ENCODE measurements at regions not wholly inside any gene's neighbourhood (a gene's known extent, or its start where the extent isn't known, plus 50 kb on each side); places are given as distances from the start of the nearest gene placed in this dataset.

- H3K4me1 Mint-ChIP-seq (ENCODE audit: low read depth), result no peaks in the 10 kb centered on the region
Observed at GRCh38 chr11:119878990-119879389, 150.0 kb upstream of the NECTIN1 start.

DNA sequence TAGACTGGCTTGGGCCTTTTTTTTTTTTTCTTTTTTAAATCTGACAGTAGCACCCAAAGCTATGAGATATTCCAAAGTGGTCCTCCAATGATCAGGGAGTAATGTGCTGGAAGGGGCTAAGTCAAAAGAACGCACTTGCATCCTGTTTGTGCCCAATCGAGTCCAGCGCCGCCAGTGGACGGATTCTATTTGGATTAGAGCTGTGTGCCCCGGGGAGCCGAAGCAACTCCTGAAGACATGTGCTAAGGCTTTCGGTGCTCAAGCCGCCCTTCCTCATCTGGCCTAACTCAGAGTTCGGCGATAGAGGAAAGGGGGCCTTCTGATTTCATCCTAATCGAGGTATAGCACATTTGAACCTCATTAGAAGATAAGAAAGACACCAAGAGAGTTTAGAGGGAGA, 147.8 kb upstream of the NECTIN1 start:
- no peak for ATAC-seq (ENCODE audit: poor library complexity)
- intact Hi-C loops (cut with DNase I, micrococcal nuclease), result no loop called here
- Histone ChIP-seq H3K36me3 (ENCODE audit: insufficient read depth, low read length) (no peaks in the 10 kb centered on the region), H3K4me1 (ENCODE audit: insufficient read depth, low read length) (no peaks in the 10 kb centered on the region), H3K27ac (ENCODE audit: low read depth in 1 of 2, low read length in 2 of 2) (no peak overlapping the region), H3K27me3 (ENCODE audit: control insufficient read depth in 1 of 2, insufficient read depth in 2 of 2, low read length in 2 of 2) (peaks cover 0 to 8% of the 10 kb centered on the region in 2 experiments), H3K9me3 (ENCODE audit: control insufficient read depth in 1 of 2, insufficient read depth in 1 of 2, low read length in 2 of 2) (peaks cover 0 to 5% of the 10 kb centered on the region in 2 experiments), H3K4me3 (ENCODE audit: low read length) (no peak overlapping the region)
- peaks cover 13% of the 10 kb centered on the region for H3K27me3 Mint-ChIP-seq
- CTCF ChIA-PET, result no interaction called here
- no peaks in the 10 kb centered on the region for H3K36me3 Mint-ChIP-seq (ENCODE audit: low read depth)
- POLR2A ChIA-PET, result no interaction called here
- H3K9me3 Mint-ChIP-seq, result no peaks in the 10 kb centered on the region
- H3K4me1 Mint-ChIP-seq (ENCODE audit: low read depth), result no peaks in the 10 kb centered on the region
- DNase-seq, result no peak
- TF ChIP-seq, protein P1, sequence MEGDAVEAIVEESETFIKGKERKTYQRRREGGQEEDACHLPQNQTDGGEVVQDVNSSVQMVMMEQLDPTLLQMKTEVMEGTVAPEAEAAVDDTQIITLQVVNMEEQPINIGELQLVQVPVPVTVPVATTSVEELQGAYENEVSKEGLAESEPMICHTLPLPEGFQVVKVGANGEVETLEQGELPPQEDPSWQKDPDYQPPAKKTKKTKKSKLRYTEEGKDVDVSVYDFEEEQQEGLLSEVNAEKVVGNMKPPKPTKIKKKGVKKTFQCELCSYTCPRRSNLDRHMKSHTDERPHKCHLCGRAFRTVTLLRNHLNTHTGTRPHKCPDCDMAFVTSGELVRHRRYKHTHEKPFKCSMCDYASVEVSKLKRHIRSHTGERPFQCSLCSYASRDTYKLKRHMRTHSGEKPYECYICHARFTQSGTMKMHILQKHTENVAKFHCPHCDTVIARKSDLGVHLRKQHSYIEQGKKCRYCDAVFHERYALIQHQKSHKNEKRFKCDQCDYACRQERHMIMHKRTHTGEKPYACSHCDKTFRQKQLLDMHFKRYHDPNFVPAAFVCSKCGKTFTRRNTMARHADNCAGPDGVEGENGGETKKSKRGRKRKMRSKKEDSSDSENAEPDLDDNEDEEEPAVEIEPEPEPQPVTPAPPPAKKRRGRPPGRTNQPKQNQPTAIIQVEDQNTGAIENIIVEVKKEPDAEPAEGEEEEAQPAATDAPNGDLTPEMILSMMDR (IDR thresholded peaks at IDR 0.05), result no peak
- H3K27ac Mint-ChIP-seq, result no peak overlapping the region
- no peak overlapping the region for H3K4me3 Mint-ChIP-seq

More at GRCh38 chr11:119878990-119879389, 150.0 kb upstream of the NECTIN1 start:
- Mint-ChIP-seq H3K9me3 (no peaks in the 10 kb centered on the region), H3K27ac (no peak overlapping the region), H3K36me3 (ENCODE audit: low read depth) (no peaks in the 10 kb centered on the region), H3K4me3 (no peak overlapping the region), H3K27me3 (peaks cover 11% of the 10 kb centered on the region)
- TF ChIP-seq, protein P1 (IDR thresholded peaks at IDR 0.05), result no peak
- ChIA-PET CTCF (no interaction called here), POLR2A (no interaction called here)
- Histone ChIP-seq H3K4me1 (ENCODE audit: insufficient read depth, low read length) (no peaks in the 10 kb centered on the region), H3K4me3 (ENCODE audit: low read length) (no peak overlapping the region), H3K27ac (ENCODE audit: low read depth in 1 of 2, low read length in 2 of 2) (no peak overlapping the region), H3K27me3 (ENCODE audit: control insufficient read depth in 1 of 2, insufficient read depth in 2 of 2, low read length in 2 of 2) (peaks cover 1 to 5% of the 10 kb centered on the region in 2 experiments), H3K36me3 (ENCODE audit: insufficient read depth, low read length) (no peaks in the 10 kb centered on the region), H3K9me3 (ENCODE audit: control insufficient read depth in 1 of 2, insufficient read depth in 1 of 2, low read length in 2 of 2) (no peaks in the 10 kb centered on the region)
- DNase-seq, result no peak
- intact Hi-C loops (cut with DNase I, micrococcal nuclease), result no loop called here
- no peak for ATAC-seq (ENCODE audit: poor library complexity)

DNA sequence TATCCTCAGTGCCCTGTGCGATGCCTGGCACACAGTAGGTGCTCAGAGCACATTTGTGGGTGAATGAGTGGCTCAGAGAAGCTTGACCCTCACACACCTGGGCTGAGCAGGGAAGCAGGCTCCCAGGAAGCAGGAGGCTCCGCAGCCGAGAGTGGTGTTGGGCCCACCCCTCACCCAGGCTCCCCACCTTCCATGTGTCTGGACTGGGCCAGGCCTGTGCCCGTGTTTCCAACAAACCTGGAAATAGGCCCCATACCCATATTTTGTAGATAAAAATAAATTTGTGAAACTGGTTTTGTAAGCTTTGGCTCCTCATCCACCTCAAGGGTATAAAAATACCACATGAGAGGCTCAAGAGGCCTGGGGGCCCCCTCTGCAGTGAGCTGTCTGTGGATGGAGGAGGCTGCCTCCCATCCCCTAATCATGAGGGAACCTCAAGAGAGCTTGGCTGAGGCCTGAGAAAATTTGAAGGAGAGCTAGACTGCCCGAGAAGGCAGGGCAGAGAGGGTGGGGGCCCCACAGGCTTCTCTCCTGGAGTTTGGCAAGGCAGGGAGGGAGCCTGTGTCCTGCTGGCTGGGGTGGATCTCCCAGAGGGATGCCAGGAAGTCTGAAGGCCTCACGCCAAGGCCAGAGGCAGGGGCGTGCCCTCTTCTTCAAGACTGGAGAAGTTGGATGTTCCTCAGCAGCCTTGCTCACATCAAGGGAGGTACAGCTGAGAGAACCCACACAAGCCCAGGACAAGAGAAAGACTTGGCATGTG, 147.0 kb upstream of the NECTIN1 start:
- no peaks in the 10 kb centered on the region for H3K36me3 ChIP-seq (ENCODE audit: insufficient read depth, low read length)
- ATAC-seq (ENCODE audit: poor library complexity) (no peak), DNase-seq (no peak)
- TF ChIP-seq, protein P1 (IDR thresholded peaks at IDR 0.05), result no peak
- Mint-ChIP-seq H3K4me1 (ENCODE audit: low read depth) (no peaks in the 10 kb centered on the region), H3K4me3 (no peak overlapping the region), H3K27me3 (peaks cover 13% of the 10 kb centered on the region), H3K36me3 (ENCODE audit: low read depth) (no peaks in the 10 kb centered on the region), H3K27ac (no peak overlapping the region), H3K9me3 (no peaks in the 10 kb centered on the region)
- no peak overlapping the region for H3K4me3 ChIP-seq (ENCODE audit: low read length)
- ChIA-PET POLR2A (no interaction called here), CTCF (no interaction called here)
- H3K4me1 ChIP-seq (ENCODE audit: insufficient read depth, low read length), result no peaks in the 10 kb centered on the region
- peaks cover 0 to 5% of the 10 kb centered on the region in 2 experiments for H3K9me3 ChIP-seq (ENCODE audit: control insufficient read depth in 1 of 2, insufficient read depth in 1 of 2, low read length in 2 of 2)
- no peak overlapping the region for H3K27ac ChIP-seq (ENCODE audit: low read depth in 1 of 2, low read length in 2 of 2)
- peaks cover 0 to 8% of the 10 kb centered on the region in 2 experiments for H3K27me3 ChIP-seq (ENCODE audit: control insufficient read depth in 1 of 2, insufficient read depth in 2 of 2, low read length in 2 of 2)
- intact Hi-C loops (cut with DNase I, micrococcal nuclease), result no loop called here
